ENCODE measurements at regions not wholly inside any gene's neighbourhood (a gene's known extent, or its start where the extent isn't known, plus 50 kb on each side); places are given as distances from the start of the nearest gene placed in this dataset.

DNA sequence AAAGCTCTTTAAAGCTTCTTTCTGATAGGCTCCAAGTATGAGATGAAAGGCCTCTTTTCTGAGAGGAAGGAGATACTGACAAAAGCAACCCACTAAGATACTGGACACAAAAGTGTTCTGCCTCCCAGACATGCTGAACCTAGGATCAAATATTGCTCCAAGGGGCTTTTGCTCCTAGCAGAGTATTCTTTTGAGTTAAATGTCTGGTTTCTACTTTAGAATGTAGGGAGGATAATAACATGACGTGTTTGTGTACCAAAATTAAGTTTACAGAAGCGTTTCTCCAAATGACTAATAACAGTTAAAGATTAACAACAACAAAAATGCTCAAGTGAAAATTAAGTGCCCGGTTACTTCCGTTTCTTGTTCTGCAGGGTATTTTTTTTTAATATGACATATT is 2293.3 kb upstream of the C9orf72 start:
- dilution Hi-C loops (cut with HindIII; ENCODE audit: low sequenced_read_pairs, unreplicated experiment) (no loop called here), intact Hi-C loops (cut with micrococcal nuclease) (no loop called here), in situ Hi-C loops (cut with MboI; ENCODE audit: low sequenced_read_pairs) (no loop called here)
- H3K9me3 ChIP-seq (ENCODE audit: control insufficient read depth, insufficient read depth, low read length) = peaks cover 2% of the 10 kb centered on the region; the same call in 1 of the 2 replicates
- H3K27me3 ChIP-seq (ENCODE audit: control insufficient read depth, insufficient read depth, low read length) = no peaks in the 10 kb centered on the region
- TF ChIP-seq, protein P1, sequence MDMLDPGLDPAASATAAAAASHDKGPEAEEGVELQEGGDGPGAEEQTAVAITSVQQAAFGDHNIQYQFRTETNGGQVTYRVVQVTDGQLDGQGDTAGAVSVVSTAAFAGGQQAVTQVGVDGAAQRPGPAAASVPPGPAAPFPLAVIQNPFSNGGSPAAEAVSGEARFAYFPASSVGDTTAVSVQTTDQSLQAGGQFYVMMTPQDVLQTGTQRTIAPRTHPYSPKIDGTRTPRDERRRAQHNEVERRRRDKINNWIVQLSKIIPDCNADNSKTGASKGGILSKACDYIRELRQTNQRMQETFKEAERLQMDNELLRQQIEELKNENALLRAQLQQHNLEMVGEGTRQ (IDR thresholded peaks at IDR 0.05; ENCODE audit: low read depth, low read length) = no peak
- TF ChIP-seq CHD1 (IDR thresholded peaks at IDR 0.05; ENCODE audit: low read depth, low read length) (no peak), CEBPB (IDR thresholded peaks at IDR 0.05; ENCODE audit: low read depth, low read length) (no peak), RAD21 (IDR thresholded peaks at IDR 0.05; ENCODE audit: low read length) (no peak), SMC3 (IDR thresholded peaks at IDR 0.05; ENCODE audit: low read depth, low read length) (no peak), BHLHE40 (IDR thresholded peaks at IDR 0.05; ENCODE audit: low read depth, low read length) (no peak)
- H3K27ac ChIP-seq (ENCODE audit: insufficient read depth, low read length) = no peak overlapping the region
- H3K18ac ChIP-seq (ENCODE audit: low read depth, low read length) = no peak overlapping the region
- H3K9me1 ChIP-seq (ENCODE audit: insufficient read depth, low read length) = no peaks in the 10 kb centered on the region
- no peak overlapping the region for H3K23ac ChIP-seq (ENCODE audit: low read depth, low read length)
- no peak overlapping the region for H3K9ac ChIP-seq (ENCODE audit: low read depth, low read length)
- no peaks in the 10 kb centered on the region for H4K20me1 ChIP-seq (ENCODE audit: insufficient read depth, low read length)
- H3K4me2 ChIP-seq (ENCODE audit: low read depth, low read length) = no peak overlapping the region
- ChIA-PET CTCF (no interaction called here), POLR2A (ENCODE audit: unreplicated experiment) (no interaction called here)
- no peak overlapping the region for H3K4me3 ChIP-seq (ENCODE audit: insufficient read depth, low read depth, low read length)
- H4K91ac ChIP-seq (ENCODE audit: insufficient read depth, low read depth, low read length) = no peak overlapping the region
- no peak overlapping the region for H2BK5ac ChIP-seq (ENCODE audit: low read depth, low read length, poor library complexity, severe bottlenecking)
- no peak overlapping the region for H3K4ac ChIP-seq (ENCODE audit: low read depth, low read length)
- no peak overlapping the region for H4K8ac ChIP-seq (ENCODE audit: low read depth in 2 of 2, low read length in 2 of 2)
- H3K4me1 ChIP-seq (ENCODE audit: control insufficient read depth, insufficient read depth, low read length) = no peaks in the 10 kb centered on the region
- no peak overlapping the region for H2AK9ac ChIP-seq (replicated peaks; ENCODE audit: low read depth, low read length, poor library complexity)
- no peak overlapping the region for H4K5ac ChIP-seq (ENCODE audit: low read depth, low read length)
- H3K79me1 ChIP-seq (ENCODE audit: low read depth in 1 of 2, low read length in 2 of 2) = no peaks in the 10 kb centered on the region
- no TSS peak for BruUV-seq (replicated peaks)
- no CpG with 5 or more reads among the region's 4 CpGs for WGBS, 2 experiments (ENCODE audit: extremely low coverage in 2 of 2, insufficient read length in 1 of 2)
- H2BK120ac ChIP-seq (ENCODE audit: low read depth, low read length) = no peak overlapping the region
- DNase-seq = no peak
- H2AFZ ChIP-seq (replicated peaks; ENCODE audit: low read length, poor library complexity) = no peak overlapping the region
- no peak overlapping the region for H3K14ac ChIP-seq (replicated peaks; ENCODE audit: low read depth, low read length)
- no peak overlapping the region for H2BK15ac ChIP-seq (ENCODE audit: low read depth, low read length)
- no peak overlapping the region for H2BK20ac ChIP-seq (ENCODE audit: low read depth, low read length)
- H3K56ac ChIP-seq (ENCODE audit: extremely low read depth, insufficient read depth, low read length) = no peak overlapping the region
- ATAC-seq (ENCODE audit: low read depth) = no peak
- no peak overlapping the region for H2AK5ac ChIP-seq (ENCODE audit: low read depth, low read length)
- H3K36me3 ChIP-seq (ENCODE audit: control insufficient read depth, insufficient read depth, low read length) = no peaks in the 10 kb centered on the region
